ENCODE measurements at regions not wholly inside any gene's neighbourhood (a gene's known extent, or its start where the extent isn't known, plus 50 kb on each side); places are given as distances from the start of the nearest gene placed in this dataset.

DNA sequence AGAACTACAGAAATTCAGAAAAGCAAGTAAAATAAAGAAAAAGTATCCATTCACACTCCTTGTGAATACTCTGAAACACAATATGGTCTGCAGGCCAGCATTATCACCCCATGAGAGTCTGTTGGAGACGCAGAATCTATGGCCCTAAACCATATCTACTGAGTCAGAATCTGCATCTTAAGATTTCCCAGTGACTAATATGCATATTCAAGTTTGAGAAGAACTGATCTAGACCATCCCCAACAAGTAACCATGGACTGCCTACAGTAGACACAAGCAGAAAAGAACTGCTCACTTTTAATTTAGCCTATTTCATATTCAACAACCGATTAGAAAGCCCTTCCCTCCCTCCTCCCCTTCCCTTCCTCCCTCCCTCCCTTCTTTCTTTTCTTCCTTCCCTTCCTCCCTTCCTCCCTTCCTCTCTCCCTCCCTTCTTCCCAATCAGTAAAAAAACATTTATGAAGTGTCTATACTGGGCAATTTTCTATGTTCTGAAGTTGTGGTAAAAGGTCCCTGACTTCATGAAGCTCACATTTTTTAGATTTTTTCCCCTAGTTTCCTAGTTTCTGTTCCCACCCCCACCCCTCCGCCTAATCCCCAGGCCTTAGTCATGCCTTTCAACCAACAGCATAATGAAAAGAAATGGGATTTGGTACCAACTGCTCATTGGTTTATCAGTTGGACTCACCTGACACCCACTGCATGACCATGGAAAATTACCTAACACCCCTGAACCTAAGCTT is 125.2 kb downstream of the CNTN3 start:
- TF ChIP-seq TAF1 (IDR thresholded peaks at IDR 0.05; ENCODE audit: low read depth, low read length) (no peak), POLR2A (IDR thresholded peaks at IDR 0.05; ENCODE audit: low read depth, low read length) (no peak), SPI1 (IDR thresholded peaks at IDR 0.05; ENCODE audit: low read depth, low read length) (no peak)

All from GM12891 (cell line).